ENCODE measurements at regions not wholly inside any gene's neighbourhood (a gene's known extent, or its start where the extent isn't known, plus 50 kb on each side); places are given as distances from the start of the nearest gene placed in this dataset.

DNA sequence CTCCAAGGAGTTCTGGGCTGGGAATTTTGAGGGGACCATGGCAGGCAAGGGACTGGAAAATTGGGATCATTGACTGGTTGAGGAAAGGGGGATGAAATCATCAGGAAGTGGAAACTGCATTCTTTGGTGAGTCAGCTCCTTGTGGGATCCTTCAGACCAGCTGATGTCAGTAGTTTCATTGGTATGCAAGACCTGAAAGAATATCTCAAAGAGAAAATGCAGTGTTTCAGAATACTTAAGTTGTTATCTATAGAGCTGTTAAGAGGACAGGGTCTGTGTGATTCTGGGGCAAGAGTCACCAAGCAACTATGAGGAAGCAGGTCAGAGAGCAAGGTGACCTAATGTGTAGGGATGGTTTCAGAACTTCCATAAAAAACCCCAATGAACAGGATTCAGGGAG, 595.9 kb upstream of the AUTS2 start:
- TF ChIP-seq EZH2 (IDR thresholded peaks at IDR 0.05; ENCODE audit: insufficient read depth, poor library complexity, severe bottlenecking) (no peak), EZH2phosphoT487 (IDR thresholded peaks at IDR 0.05; ENCODE audit: insufficient read depth, low read depth) (no peak)
- in situ Hi-C loops (cut with MboI) = no loop called here
- no peak overlapping the region for H3K4me3 ChIP-seq
- no peak overlapping the region for H3K4me2 ChIP-seq (ENCODE audit: unreplicated experiment)
- H3K9me2 ChIP-seq (ENCODE audit: insufficient read depth) = no peaks in the 10 kb centered on the region
- no peaks in the 10 kb centered on the region for H3K27me3 ChIP-seq (replicated peaks; ENCODE audit: insufficient read depth)
- DNase-seq = peak; percentile 51
- no peak overlapping the region for H3K9ac ChIP-seq
- H2AFZ ChIP-seq = no peak overlapping the region
- H3K9me3 ChIP-seq (ENCODE audit: low read depth) = no peaks in the 10 kb centered on the region
- H3K4me1 ChIP-seq (ENCODE audit: insufficient read depth) = no peaks in the 10 kb centered on the region
- peak overlapping the region; percentile 39; the same call in 1 of the 2 replicates for H3K27ac ChIP-seq
- no peaks in the 10 kb centered on the region for H3K79me2 ChIP-seq (ENCODE audit: insufficient read depth)
- H3K36me3 ChIP-seq (ENCODE audit: low read depth) = no peaks in the 10 kb centered on the region
- no peaks in the 10 kb centered on the region for H4K20me1 ChIP-seq (ENCODE audit: insufficient read depth)
- H3F3A ChIP-seq (ENCODE audit: insufficient read depth) = no peaks in the 10 kb centered on the region

DNA sequence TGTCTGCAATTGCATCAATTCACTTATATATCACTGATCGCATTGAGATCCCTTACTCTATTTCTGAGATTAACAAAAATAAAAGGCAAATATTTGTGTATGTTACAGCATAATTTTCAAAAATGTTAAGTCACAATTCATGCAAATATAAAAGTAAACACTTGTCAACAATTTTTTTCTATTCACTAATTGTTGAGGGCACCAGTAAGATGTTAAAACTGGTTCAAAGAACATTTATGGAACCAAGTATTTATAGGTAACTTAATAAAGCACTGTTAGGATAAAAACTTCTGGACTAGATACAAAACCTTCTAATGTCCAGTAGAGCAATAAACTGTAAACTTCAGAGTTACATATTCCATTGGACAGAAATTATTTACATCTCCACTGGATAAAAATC, 586.1 kb upstream of the AUTS2 start:
- 59 to 76% methylated on average over 1 of the region's 1 CpG for WGBS, 2 experiments (ENCODE audit: low coverage in 1 of 2, low lambda C conversion rate in 2 of 2, missing lambda C conversion rate in 2 of 2)
- Histone ChIP-seq H3K4me2 (ENCODE audit: unreplicated experiment) (no peak overlapping the region), H3K9me3 (ENCODE audit: low read depth) (no peaks in the 10 kb centered on the region), H4K20me1 (ENCODE audit: insufficient read depth) (no peaks in the 10 kb centered on the region), H3K79me2 (ENCODE audit: insufficient read depth) (no peaks in the 10 kb centered on the region), H3K4me1 (ENCODE audit: insufficient read depth) (no peaks in the 10 kb centered on the region), H3K27ac (no peak overlapping the region), H3K9me2 (ENCODE audit: insufficient read depth) (no peaks in the 10 kb centered on the region), H3K27me3 (replicated peaks; ENCODE audit: insufficient read depth) (no peaks in the 10 kb centered on the region), H2AFZ (no peak overlapping the region), H3F3A (ENCODE audit: insufficient read depth) (no peaks in the 10 kb centered on the region), H3K4me3 (no peak overlapping the region), H3K36me3 (ENCODE audit: low read depth) (no peaks in the 10 kb centered on the region), H3K9ac (no peak overlapping the region)
- no peak for DNase-seq
- TF ChIP-seq EZH2phosphoT487 (IDR thresholded peaks at IDR 0.05; ENCODE audit: insufficient read depth, low read depth) = no peak
- TF ChIP-seq EZH2 (IDR thresholded peaks at IDR 0.05; ENCODE audit: insufficient read depth, poor library complexity, severe bottlenecking) = no peak
- in situ Hi-C loops (cut with MboI) = no loop called here

- DNase-seq = no peak
- no peak overlapping the region for H3K4me3 ChIP-seq
- H3F3A ChIP-seq (ENCODE audit: insufficient read depth) = no peaks in the 10 kb centered on the region
- H3K79me2 ChIP-seq (ENCODE audit: insufficient read depth) = no peaks in the 10 kb centered on the region
- no peaks in the 10 kb centered on the region for H3K27me3 ChIP-seq (replicated peaks; ENCODE audit: insufficient read depth)
- no peaks in the 10 kb centered on the region for H3K9me3 ChIP-seq (ENCODE audit: low read depth)
- no peaks in the 10 kb centered on the region for H4K20me1 ChIP-seq (ENCODE audit: insufficient read depth)
- H3K9ac ChIP-seq = no peak overlapping the region
- no peak overlapping the region for H2AFZ ChIP-seq
- H3K36me3 ChIP-seq (ENCODE audit: low read depth) = no peaks in the 10 kb centered on the region
- H3K4me1 ChIP-seq (ENCODE audit: insufficient read depth) = no peaks in the 10 kb centered on the region
- WGBS, 2 experiments (ENCODE audit: low coverage in 1 of 2, low lambda C conversion rate in 2 of 2, missing lambda C conversion rate in 2 of 2) = 61 to 72% methylated on average over 3 of the region's 3 CpGs
- no peak overlapping the region for H3K4me2 ChIP-seq (ENCODE audit: unreplicated experiment)
- no peak overlapping the region for H3K27ac ChIP-seq
- no peaks in the 10 kb centered on the region for H3K9me2 ChIP-seq (ENCODE audit: insufficient read depth)
- in situ Hi-C loops (cut with MboI) = no loop called here
- TF ChIP-seq EZH2 (IDR thresholded peaks at IDR 0.05; ENCODE audit: insufficient read depth, poor library complexity, severe bottlenecking) (no peak), EZH2phosphoT487 (IDR thresholded peaks at IDR 0.05; ENCODE audit: insufficient read depth, low read depth) (no peak)
These were observed 581.1 kb upstream of the AUTS2 start for GRCh38 chr7:69017208-69017607.

DNA sequence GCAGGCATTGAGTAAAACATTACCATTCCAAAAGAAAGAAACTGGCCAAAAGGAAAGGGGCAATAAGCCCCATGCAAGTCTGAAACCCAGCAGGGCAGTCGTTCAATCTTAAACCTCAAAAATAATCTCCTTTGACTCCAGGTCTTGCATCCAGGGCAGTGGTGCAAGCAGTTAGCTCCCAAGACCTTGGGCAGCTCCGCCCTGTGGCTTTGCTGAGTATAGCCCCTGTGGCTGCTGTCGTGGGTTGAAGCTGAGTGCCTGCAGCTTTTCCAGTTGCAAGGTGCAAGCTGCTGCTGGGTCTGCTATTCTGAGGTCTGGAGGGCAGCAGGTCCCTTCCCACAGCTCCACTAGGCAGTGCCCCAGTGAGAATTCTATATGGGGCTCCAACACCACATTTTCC, 580.1 kb upstream of the AUTS2 start:
- in situ Hi-C loops (cut with MboI) = no loop called here
- H3K9me3 ChIP-seq (ENCODE audit: low read depth) = no peaks in the 10 kb centered on the region
- H4K20me1 ChIP-seq (ENCODE audit: insufficient read depth) = no peaks in the 10 kb centered on the region
- no peaks in the 10 kb centered on the region for H3K27me3 ChIP-seq (replicated peaks; ENCODE audit: insufficient read depth)
- DNase-seq = no peak
- TF ChIP-seq EZH2 (IDR thresholded peaks at IDR 0.05; ENCODE audit: insufficient read depth, poor library complexity, severe bottlenecking) (no peak), EZH2phosphoT487 (IDR thresholded peaks at IDR 0.05; ENCODE audit: insufficient read depth, low read depth) (no peak)
- H3K4me2 ChIP-seq (ENCODE audit: unreplicated experiment) = no peak overlapping the region
- 17 to 19% methylated on average over 3 of the region's 3 CpGs for WGBS, 2 experiments (ENCODE audit: low coverage in 1 of 2, low lambda C conversion rate in 2 of 2, missing lambda C conversion rate in 2 of 2)
- no peak overlapping the region for H3K9ac ChIP-seq
- H3K27ac ChIP-seq = no peak overlapping the region
- no peak overlapping the region for H2AFZ ChIP-seq
- H3K36me3 ChIP-seq (ENCODE audit: low read depth) = no peaks in the 10 kb centered on the region
- no peaks in the 10 kb centered on the region; the same call in 1 of the 2 replicates for H3K9me2 ChIP-seq (ENCODE audit: insufficient read depth)
- no peak overlapping the region for H3K4me3 ChIP-seq
- no peaks in the 10 kb centered on the region for H3K79me2 ChIP-seq (ENCODE audit: insufficient read depth)
- H3K4me1 ChIP-seq (ENCODE audit: insufficient read depth) = no peaks in the 10 kb centered on the region
- H3F3A ChIP-seq (ENCODE audit: insufficient read depth) = no peaks in the 10 kb centered on the region

DNA sequence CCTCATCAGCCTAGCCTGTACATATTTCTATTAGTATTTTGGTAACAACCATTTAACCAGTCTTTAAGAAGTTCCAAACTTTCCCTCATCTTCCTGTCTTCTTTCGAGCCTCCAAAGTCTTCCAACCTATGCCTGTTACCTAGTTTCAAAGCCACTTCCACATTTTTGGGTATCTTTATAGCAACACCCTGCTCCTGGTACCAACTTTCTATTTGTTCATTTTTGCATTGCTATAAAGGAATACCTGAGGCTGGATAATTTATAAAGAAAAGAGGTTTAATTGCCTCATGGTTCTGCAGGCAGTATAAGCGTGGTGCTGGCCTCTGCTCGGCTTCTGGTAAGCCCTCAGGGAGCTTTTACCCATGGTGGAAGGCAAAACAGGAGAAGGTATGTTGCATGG, 578.8 kb upstream of the AUTS2 start:
- H3K4me1 ChIP-seq (ENCODE audit: insufficient read depth) = no peaks in the 10 kb centered on the region
- H3K9me3 ChIP-seq (ENCODE audit: low read depth) = no peaks in the 10 kb centered on the region
- no peak overlapping the region for H3K4me2 ChIP-seq (ENCODE audit: unreplicated experiment)
- no peak overlapping the region for H3K4me3 ChIP-seq
- WGBS, 2 experiments (ENCODE audit: low coverage in 1 of 2, low lambda C conversion rate in 2 of 2, missing lambda C conversion rate in 2 of 2) = 11 to 25% methylated on average over 3 of the region's 3 CpGs
- no peaks in the 10 kb centered on the region; the same call in 1 of the 2 replicates for H3K9me2 ChIP-seq (ENCODE audit: insufficient read depth)
- in situ Hi-C loops (cut with MboI) = no loop called here
- H3K36me3 ChIP-seq (ENCODE audit: low read depth) = no peaks in the 10 kb centered on the region
- H3F3A ChIP-seq (ENCODE audit: insufficient read depth) = no peaks in the 10 kb centered on the region
- H3K27me3 ChIP-seq (replicated peaks; ENCODE audit: insufficient read depth) = no peaks in the 10 kb centered on the region
- TF ChIP-seq EZH2 (IDR thresholded peaks at IDR 0.05; ENCODE audit: insufficient read depth, poor library complexity, severe bottlenecking) (no peak), EZH2phosphoT487 (IDR thresholded peaks at IDR 0.05; ENCODE audit: insufficient read depth, low read depth) (no peak)
- no peak overlapping the region for H2AFZ ChIP-seq
- no peak overlapping the region for H3K27ac ChIP-seq
- H4K20me1 ChIP-seq (ENCODE audit: insufficient read depth) = no peaks in the 10 kb centered on the region
- no peak for DNase-seq
- no peak overlapping the region for H3K9ac ChIP-seq
- no peaks in the 10 kb centered on the region for H3K79me2 ChIP-seq (ENCODE audit: insufficient read depth)

Measured in GM23248 (cell line).